GM19043 (cell line): ENCODE measurements at regions not wholly inside any gene's neighbourhood (a gene's known extent, or its start where the extent isn't known, plus 50 kb on each side); places are given as distances from the start of the nearest gene placed in this dataset.

Experiments used
- ATAC-seq: cut with Tn5 transposase; IDR thresholded peaks from one replicate; pipeline ENCODE4 v1.9.1; 2021; ENCODE audit warnings: low read depth; ENCODE audit not compliant: unreplicated experiment

DNA sequence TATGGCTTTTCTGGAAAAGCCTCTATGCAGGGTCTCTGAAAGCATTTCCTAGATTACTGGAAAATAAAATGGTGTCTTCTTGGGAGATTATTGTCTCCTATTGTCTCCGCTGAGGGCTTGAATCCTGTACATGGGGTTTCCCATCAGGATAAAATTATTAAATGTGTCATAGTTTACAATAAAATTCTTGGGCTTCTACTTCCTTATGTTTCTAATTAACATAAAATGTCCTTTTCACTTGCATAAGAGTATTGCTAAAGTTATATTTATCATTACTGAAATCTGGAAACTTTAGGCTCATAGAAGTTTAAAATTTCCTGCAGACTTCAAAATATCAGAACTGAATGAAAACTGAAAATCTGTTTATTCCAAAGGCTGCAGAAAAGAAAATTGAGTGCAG lies 595.5 kb upstream of the AGTR1 start:
- ATAC-seq: no peak

DNA sequence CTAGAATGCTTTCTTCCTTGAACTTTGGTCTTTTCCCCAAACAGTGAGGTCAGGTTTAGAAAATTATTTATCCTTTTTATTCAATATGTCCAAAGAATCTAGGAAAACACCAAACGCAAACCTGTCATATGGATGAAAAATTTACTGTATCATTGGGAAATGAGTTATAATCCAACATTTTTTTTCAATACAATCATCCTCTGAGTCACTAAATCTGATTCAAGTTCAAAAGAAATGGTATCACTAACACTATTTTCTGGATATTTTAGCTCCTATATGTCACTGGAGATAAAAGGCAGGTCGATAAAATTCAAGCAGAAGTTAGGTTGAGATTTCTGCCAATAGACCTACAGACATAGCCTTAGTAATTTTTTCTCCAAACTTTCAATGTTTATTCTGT lies 591.6 kb upstream of the AGTR1 start:
- ATAC-seq: no peak

DNA sequence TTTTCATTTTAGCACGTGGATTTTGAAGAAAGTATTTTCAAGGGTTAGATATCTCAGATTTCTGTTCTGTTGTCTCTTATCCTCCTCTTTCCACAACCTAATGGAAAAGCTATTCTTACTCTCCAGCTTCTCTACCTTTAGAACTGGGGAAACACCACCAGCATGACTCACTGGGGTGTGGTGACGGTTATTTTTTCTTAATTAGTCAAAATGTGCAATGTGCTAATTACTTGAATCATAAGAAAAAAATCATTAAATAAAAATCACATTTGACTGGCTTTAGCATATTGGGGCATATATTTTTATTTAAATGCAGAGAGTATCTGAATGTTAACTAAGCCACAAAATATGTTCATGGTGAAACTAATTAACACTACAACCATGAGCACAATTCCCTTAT lies 570.7 kb upstream of the AGTR1 start:
- ATAC-seq: no peak

- ATAC-seq: no peak
These were observed 569.6 kb upstream of the AGTR1 start for GRCh38 chr3:148128136-148128535.

GRCh38 chr3:148131990-148132638 lies 565.6 kb upstream of the AGTR1 start:
- ATAC-seq: no peak

GRCh38 chr3:148136816-148137215 lies 560.9 kb upstream of the AGTR1 start:
- no peak for ATAC-seq

DNA sequence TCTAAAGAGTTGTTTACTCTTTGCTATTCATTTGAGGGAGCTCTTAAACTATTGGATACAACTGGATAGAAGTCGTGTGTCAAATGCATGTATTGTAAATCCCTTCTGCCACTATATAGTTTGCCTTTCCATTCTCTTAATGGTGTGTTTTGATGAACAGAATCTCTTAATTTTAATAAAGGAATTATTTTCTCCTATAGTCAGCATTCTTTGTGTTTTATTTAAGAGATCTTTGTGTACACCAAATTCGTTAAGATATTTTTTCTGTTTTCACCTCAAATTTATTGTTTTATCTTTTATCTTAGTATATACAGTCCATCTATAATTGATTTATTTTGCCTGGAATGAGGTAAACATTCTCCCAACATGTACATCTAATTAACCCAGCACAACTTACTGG lies 551.5 kb upstream of the AGTR1 start:
- no peak for ATAC-seq

- ATAC-seq: no peak
These were observed 550.5 kb upstream of the AGTR1 start for GRCh38 chr3:148146947-148147826.

- ATAC-seq: no peak
These were observed 549.8 kb upstream of the AGTR1 start for GRCh38 chr3:148147903-148148302.

DNA sequence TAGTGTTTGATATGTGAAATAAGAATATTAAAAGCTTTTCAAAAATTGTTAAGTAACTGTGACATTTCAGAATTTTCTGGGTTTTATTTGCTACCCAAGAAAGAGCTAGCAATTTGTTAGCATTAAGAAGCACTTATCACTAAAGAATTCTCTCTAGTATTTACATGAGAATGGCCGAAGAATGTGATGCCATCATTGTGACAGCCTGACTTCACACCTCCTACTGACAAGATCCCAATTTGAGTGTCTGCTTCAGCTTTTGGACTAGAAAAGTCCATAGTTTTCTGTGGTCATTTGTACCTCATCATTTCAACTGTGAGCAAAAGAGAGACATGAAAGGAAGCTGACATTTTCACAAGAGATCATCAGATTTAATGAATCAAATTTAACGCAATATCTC lies 548.1 kb upstream of the AGTR1 start:
- no peak for ATAC-seq

DNA sequence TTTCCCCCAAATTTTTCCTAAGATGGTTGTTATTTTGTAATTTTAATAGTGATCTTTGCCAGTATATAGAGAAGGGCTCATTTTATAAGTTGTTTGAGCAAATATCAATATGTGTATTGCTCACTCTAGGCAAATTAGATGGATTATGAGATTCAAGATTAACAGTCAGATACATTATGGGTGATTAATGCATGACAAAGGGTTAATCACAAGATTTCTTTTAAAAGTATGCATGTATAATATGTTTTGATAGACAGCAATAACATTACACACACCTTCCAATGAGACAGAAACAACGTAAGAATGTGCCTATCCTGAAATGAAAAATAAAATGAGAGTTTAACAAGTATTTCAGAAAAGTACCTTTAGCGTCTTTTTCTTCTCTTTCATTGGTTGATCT lies 547.6 kb upstream of the AGTR1 start:
- no peak for ATAC-seq

DNA sequence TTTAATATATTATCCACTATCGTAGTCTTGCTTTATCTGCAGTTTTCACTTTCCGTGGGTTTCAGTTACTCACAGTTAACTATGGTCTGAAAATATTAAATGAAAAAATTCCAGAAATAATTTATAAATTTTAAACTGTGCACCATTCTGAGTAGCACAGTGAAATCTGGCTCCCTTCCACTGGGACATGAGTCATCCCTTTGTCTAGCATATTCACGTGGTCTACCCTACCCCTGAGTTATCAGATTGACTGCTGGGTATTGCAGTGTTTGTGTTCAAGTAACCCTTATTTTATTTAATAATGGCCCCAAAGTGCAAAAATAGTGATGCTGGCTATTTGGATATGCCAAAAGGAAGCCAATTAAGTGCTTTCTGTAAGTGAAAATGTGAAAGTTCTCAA lies 539.5 kb upstream of the AGTR1 start:
- ATAC-seq: no peak

DNA sequence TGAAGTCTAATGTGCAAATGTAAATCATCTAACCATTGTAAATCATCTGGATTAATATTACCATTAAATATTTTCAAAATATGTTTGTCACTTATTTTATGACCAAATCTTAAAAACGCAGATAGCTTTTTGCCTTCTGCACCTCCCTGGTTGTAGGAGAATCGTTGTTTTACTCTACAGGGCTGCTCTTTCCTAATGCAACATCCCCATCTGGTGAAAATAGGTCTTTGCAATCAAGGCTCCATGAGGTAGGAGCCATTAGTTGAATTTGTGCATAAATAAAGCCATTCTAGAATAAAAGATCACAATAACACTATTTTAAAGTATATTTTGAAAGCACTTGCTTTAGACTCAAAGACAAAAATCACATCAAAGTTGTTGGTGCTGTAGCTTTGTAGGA lies 535.6 kb upstream of the AGTR1 start:
- no peak for ATAC-seq

DNA sequence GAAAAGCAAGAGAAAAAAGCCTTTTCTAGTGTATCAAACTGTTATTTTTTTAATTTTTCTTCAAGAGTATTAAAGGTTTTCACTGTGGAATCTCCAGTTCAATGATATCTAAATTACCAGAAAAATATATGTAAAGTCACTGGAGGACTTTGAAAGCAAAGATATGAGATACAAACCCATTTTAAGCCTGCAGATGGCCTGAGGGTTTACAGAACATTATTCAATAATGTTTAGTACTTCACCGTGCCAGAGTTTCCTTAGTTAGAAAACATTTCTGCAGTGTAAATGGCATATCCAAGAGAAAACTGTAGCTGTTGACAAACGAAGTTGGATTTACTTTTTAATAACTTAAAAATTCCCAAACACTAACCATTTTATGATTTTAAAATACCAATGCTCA lies 529.4 kb upstream of the AGTR1 start:
- no peak for ATAC-seq

GRCh38 chr3:148173851-148174250 lies 523.9 kb upstream of the AGTR1 start:
- no peak for ATAC-seq

GRCh38 chr3:148175214-148175613 lies 522.5 kb upstream of the AGTR1 start:
- no peak for ATAC-seq

DNA sequence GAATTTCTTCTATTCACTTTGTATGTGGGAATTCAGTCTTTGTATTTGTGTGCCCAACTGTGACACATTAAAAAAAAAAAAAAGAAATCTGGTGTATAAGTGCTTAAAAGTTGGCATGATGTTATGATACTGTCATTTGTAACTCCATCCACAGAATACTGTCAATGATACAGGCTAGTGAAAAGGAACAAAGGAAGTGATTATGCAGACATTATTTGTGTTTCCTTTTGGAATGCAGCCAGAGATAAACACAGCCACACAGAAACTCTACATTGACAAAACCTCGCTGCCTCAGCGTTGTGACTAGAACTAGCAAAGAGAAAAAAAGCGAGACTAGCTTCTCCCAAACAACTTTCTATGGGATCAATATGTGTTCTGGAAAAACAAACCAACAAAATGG lies 519.2 kb upstream of the AGTR1 start:
- no peak for ATAC-seq

DNA sequence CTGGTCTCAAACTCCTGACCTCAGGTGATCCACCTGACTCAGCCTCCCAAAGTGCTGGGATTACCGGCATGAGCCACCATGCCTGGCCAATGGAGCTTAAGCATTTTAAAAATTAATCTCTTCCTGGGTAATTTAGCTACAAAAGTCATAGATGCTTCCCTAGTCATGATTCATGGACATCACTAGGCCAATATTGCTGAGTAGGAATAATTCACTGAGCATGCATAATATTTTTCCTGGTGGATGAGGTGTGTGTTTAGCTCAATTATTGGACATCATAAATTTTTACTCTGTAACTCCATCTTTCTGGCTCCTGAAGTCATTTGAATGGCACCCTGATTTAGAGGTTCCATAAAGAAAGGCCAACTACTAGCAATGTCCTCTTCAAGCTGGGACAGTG lies 512.9 kb upstream of the AGTR1 start:
- no peak for ATAC-seq

- no peak for ATAC-seq
These were observed 510.8 kb upstream of the AGTR1 start for GRCh38 chr3:148186881-148187280.

GRCh38 chr3:148187296-148187695 lies 510.4 kb upstream of the AGTR1 start:
- no peak for ATAC-seq

DNA sequence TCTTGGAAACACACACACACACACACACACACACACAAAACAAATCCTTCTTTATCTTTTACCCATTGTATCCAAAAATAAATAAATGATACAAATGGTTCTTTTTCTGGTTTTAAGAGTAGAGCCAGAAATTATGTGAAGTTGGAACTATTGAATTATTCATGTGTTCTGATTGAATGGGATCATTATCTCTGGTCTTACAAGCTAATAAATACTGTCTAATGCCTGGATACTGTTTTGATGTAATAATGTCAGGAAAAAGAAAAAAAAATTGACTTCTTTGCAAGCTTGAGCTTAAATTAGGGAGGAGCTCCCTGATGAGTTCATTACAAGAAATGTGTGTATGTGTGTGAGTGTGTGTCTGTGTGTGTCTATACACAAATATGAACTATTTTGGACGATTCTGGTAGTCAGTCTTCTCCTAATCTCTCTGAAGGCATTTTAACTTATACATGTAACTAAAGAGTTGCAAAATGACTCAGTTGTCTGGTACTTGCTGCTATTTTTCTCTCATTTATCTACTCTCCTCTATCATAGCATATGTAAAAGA lies 507.2 kb upstream of the AGTR1 start:
- no peak for ATAC-seq

DNA sequence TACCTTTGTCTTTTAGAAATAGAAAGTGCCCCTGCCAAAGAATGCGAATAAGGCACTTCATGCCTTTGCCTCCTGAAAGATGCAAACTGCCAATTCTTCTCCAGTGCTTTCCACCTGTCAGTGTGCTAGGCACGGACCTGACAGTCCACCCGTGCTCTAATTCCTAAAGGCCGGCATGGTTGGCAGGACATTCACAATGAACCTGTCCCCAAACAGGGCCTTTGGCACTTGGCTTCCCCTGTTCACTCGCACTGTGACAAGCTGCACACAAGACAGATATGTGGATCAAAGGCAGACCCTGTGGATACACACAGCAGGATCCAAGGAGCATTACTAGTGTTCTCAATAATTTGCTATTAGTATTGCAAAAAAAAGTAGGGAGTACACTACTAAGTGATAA lies 505.7 kb upstream of the AGTR1 start:
- ATAC-seq: no peak
